ENCODE measurements at regions not wholly inside any gene's neighbourhood (a gene's known extent, or its start where the extent isn't known, plus 50 kb on each side); places are given as distances from the start of the nearest gene placed in this dataset.

- DNase-seq (ENCODE audit: low read depth) = no peak
These were observed 290.2 kb downstream of the SLITRK1 start for GRCh38 chr13:83592095-83592494.

- DNase-seq (ENCODE audit: low read depth) = no peak
These were observed 292.5 kb downstream of the SLITRK1 start for GRCh38 chr13:83589814-83590213.

- no peak for DNase-seq (ENCODE audit: low read depth)
These were observed 305.1 kb downstream of the SLITRK1 start for GRCh38 chr13:83577183-83577582.

GRCh38 chr13:83568019-83568418, 314.3 kb downstream of the SLITRK1 start:
- DNase-seq (ENCODE audit: low read depth) = no peak

GRCh38 chr13:83563499-83563898, 318.8 kb downstream of the SLITRK1 start:
- DNase-seq (ENCODE audit: low read depth) = no peak

GRCh38 chr13:83557845-83558244, 324.4 kb downstream of the SLITRK1 start:
- no peak for DNase-seq (ENCODE audit: low read depth)

GRCh38 chr13:83549671-83550070, 332.6 kb downstream of the SLITRK1 start:
- DNase-seq (ENCODE audit: low read depth) = no peak

- no peak for DNase-seq (ENCODE audit: low read depth)
These were observed 335.2 kb downstream of the SLITRK1 start for GRCh38 chr13:83547043-83547442.

- DNase-seq (ENCODE audit: low read depth) = no peak
These were observed 335.8 kb downstream of the SLITRK1 start for GRCh38 chr13:83546476-83546875.

GRCh38 chr13:83538636-83539035, 343.6 kb downstream of the SLITRK1 start:
- DNase-seq (ENCODE audit: low read depth) = no peak

- DNase-seq (ENCODE audit: low read depth) = no peak
These were observed 345.3 kb downstream of the SLITRK1 start for GRCh38 chr13:83536941-83537340.

- no peak for DNase-seq (ENCODE audit: low read depth)
These were observed 346.1 kb downstream of the SLITRK1 start for GRCh38 chr13:83536153-83536552.

- DNase-seq (ENCODE audit: low read depth) = no peak
These were observed 349.5 kb downstream of the SLITRK1 start for GRCh38 chr13:83532809-83533208.

GRCh38 chr13:83531022-83531421, 351.3 kb downstream of the SLITRK1 start:
- DNase-seq (ENCODE audit: low read depth) = no peak

GRCh38 chr13:83516781-83517180, 365.5 kb downstream of the SLITRK1 start:
- DNase-seq (ENCODE audit: low read depth) = no peak

- no peak for DNase-seq (ENCODE audit: low read depth)
These were observed 366.8 kb downstream of the SLITRK1 start for GRCh38 chr13:83515268-83516015.

- DNase-seq (ENCODE audit: low read depth) = no peak
These were observed 373.4 kb downstream of the SLITRK1 start for GRCh38 chr13:83508771-83509301.

- DNase-seq (ENCODE audit: low read depth) = no peak
These were observed 378.9 kb downstream of the SLITRK1 start for GRCh38 chr13:83503424-83503823.

- DNase-seq (ENCODE audit: low read depth) = no peak
These were observed 383.0 kb downstream of the SLITRK1 start for GRCh38 chr13:83499286-83499685.

GRCh38 chr13:83498481-83499190, 383.6 kb downstream of the SLITRK1 start:
- DNase-seq (ENCODE audit: low read depth) = no peak

GRCh38 chr13:83498045-83498444, 384.2 kb downstream of the SLITRK1 start:
- DNase-seq (ENCODE audit: low read depth) = no peak

GRCh38 chr13:83496501-83496900, 385.8 kb downstream of the SLITRK1 start:
- no peak for DNase-seq (ENCODE audit: low read depth)

- DNase-seq (ENCODE audit: low read depth) = no peak
These were observed 397.2 kb downstream of the SLITRK1 start for GRCh38 chr13:83485101-83485500.

All from activated gamma-delta T cell treated with anti-CD3 and anti-CD28 coated beads, Interleukin-2, amount 50 U/mL, for 16 hours (primary cell).